Thyroid gland (tissue), 4 donors: ENCODE measurements at regions not wholly inside any gene's neighbourhood (a gene's known extent, or its start where the extent isn't known, plus 50 kb on each side); places are given as distances from the start of the nearest gene placed in this dataset.

Experiments
- DNase-seq, 2 donors: peaks; one replicate each; pipeline ENCODE4 v3.0.0-alpha.2; 2019
- H3K27ac ChIP-seq, 3 donors: fragments of 200-600 bp; sonication (generic); 1 replicate in 2 of 3; 2 replicates in 1 of 3; pipeline ENCODE4 v1.5.1; 2016 to 2019; ENCODE audit warnings: mild to moderate bottlenecking in 1 of 3, moderate library complexity in 1 of 3
- H3K27me3 ChIP-seq: fragments of 200-600 bp; sonication (generic); one replicate; pipeline ENCODE4 v1.5.1; 2019
- H3K36me3 ChIP-seq, 2 donors: fragments of 200-600 bp; sonication (generic); one replicate each; pipeline ENCODE4 v1.5.1; 2016 to 2019
- H3K4me1 ChIP-seq, 2 donors: fragments of 200-600 bp; sonication (generic); one replicate each; pipeline ENCODE4 v1.5.1; 2017 to 2019
- H3K4me3 ChIP-seq, 3 donors: fragments of 200-600 bp; sonication (generic); replicated peaks in 1 of 3; 1 replicate in 2 of 3; 2 replicates in 1 of 3; pipeline ENCODE4 v1.5.1; 2016; ENCODE audit warnings: mild to moderate bottlenecking in 1 of 3
- H3K9me3 ChIP-seq: fragments of 200-600 bp; sonication (generic); one replicate; pipeline ENCODE4 v1.5.1; 2017
- CTCF ChIP-seq, 6 experiments: fragments of 200-600 bp in 3 of 6; fragments of 450-650 bp in 3 of 6; sonication (generic) in 3 of 6; IDR thresholded peaks; one replicate each; pipeline ENCODE4 v1.5.1; 2016 to 2019; ENCODE audit warnings: antibody characterized with exemption in 6 of 6, mild to moderate bottlenecking in 2 of 6, inconsistent platforms in 1 of 6, moderate library complexity in 1 of 6
- POLR2A ChIP-seq, 2 donors: fragments of 450-650 bp; IDR thresholded peaks; one replicate each; pipeline ENCODE4 v1.6.1; 2017; ENCODE audit warnings: antibody characterized with exemption in 2 of 2, mild to moderate bottlenecking in 2 of 2, moderate library complexity in 1 of 2
- WGBS, 2 donors: methylation state at CpG; one replicate each; pipeline ENCODE4 v1.1.5; 2017; 5-methylcytosine and 5-hydroxymethylcytosine counted together
- intact Hi-C: fragments of 100-400 bp; cut with DNase I; formaldehyde crosslinking; loops from one replicate; pipeline ENCODE4 v1.15.1; 2023

GRCh38 chr6:144678844-144679243, 393.7 kb downstream of the UTRN start:
- no peak for DNase-seq
- no peak overlapping the region for H3K4me3 ChIP-seq
- intact Hi-C loops = no loop called here
- H3K27ac ChIP-seq = peak overlapping the region in 1 of 3 donors; percentile 46
- 74 to 78% methylated on average over 1 of the region's 1 CpG for WGBS, 2 donors
- TF ChIP-seq POLR2A (IDR thresholded peaks at IDR 0.05) (no peak), CTCF (IDR thresholded peaks at IDR 0.05) (no peak)
- no peaks in the 10 kb centered on the region for H3K36me3 ChIP-seq
- peaks cover 5 to 18% of the 10 kb centered on the region in 2 donors for H3K4me1 ChIP-seq
- no peaks in the 10 kb centered on the region for H3K27me3 ChIP-seq
- H3K9me3 ChIP-seq = no peaks in the 10 kb centered on the region

- TF ChIP-seq CTCF (IDR thresholded peaks at IDR 0.05) = no peak
- TF ChIP-seq POLR2A (IDR thresholded peaks at IDR 0.05) = no peak
- H3K36me3 ChIP-seq = no peaks in the 10 kb centered on the region
- no peaks in the 10 kb centered on the region for H3K27me3 ChIP-seq
- no peaks in the 10 kb centered on the region for H3K9me3 ChIP-seq
- H3K4me1 ChIP-seq = peaks cover 5 to 12% of the 10 kb centered on the region in 2 donors
- no peak overlapping the region for H3K4me3 ChIP-seq
- 35 to 45% methylated on average over 3 of the region's 3 CpGs for WGBS, 2 donors
- no peak overlapping the region for H3K27ac ChIP-seq
- intact Hi-C loops = no loop called here
- DNase-seq = peak in 1 of 2 donors; percentile 34
Measured at GRCh38 chr6:144681334-144681733, 396.2 kb downstream of the UTRN start.

GRCh38 chr6:144683216-144684070, 398.3 kb downstream of the UTRN start:
- Histone ChIP-seq H3K36me3 (no peaks in the 10 kb centered on the region), H3K9me3 (no peaks in the 10 kb centered on the region), H3K4me3 (no peak overlapping the region), H3K27me3 (no peaks in the 10 kb centered on the region), H3K4me1 (peaks cover 5 to 12% of the 10 kb centered on the region in 2 donors), H3K27ac (no peak overlapping the region)
- no peak for DNase-seq
- TF ChIP-seq CTCF (IDR thresholded peaks at IDR 0.05) (no peak), POLR2A (IDR thresholded peaks at IDR 0.05) (no peak)
- WGBS, 2 donors = 74 to 86% methylated on average over 6 of the region's 6 CpGs
- intact Hi-C loops = no loop called here

DNA sequence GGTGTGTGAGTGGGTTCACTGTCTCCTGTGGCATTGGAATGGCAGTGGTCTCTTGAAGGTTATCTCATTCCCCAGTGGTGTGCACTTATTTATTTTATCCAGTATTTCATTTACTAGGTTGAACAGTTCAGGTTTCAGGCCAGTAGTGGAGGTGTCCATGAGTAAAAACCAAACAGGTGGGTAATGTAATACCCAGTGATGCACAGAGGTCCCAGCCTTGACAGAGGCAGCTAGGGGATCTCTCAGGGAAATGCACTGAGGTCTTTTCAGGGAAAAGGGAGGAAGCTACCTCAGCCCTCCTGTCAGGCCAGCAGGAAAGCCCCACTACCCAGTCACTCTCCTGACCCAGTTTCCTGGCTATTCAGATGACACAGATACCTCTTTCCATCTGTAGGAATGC, 403.6 kb downstream of the UTRN start:
- Histone ChIP-seq H3K4me3 (no peak overlapping the region), H3K27me3 (no peaks in the 10 kb centered on the region), H3K36me3 (no peaks in the 10 kb centered on the region), H3K4me1 (no peaks in the 10 kb centered on the region), H3K27ac (no peak overlapping the region), H3K9me3 (no peaks in the 10 kb centered on the region)
- intact Hi-C loops = no loop called here
- no peak for TF ChIP-seq CTCF (IDR thresholded peaks at IDR 0.05)
- no peak for DNase-seq

DNA sequence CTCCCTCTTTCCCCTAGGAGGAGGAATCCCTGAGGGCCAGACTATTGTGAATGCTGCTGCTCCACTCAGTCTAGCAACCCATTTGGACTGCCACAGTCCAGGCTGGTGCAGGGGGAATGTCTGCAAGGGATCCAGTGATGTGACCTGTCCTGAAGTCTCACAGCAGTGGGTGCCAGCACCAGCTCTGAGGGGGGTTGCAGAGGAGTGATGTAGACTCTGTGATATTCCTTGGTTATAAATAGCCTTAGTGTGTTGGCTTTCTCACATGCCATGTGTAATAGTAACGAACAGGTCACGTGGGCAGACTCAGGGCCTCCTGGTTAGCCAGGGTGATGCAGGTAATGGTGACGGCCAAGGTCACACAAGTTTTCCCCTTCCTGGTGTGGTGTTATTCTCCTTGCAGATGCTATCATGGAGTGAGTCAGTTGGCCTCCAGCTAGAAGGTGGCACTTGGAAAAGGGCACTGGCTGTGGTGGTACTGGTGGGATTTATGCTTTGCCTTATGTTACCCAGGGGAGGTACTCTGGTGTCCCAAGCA, 404.4 kb downstream of the UTRN start:
- TF ChIP-seq CTCF (IDR thresholded peaks at IDR 0.05) (no peak), POLR2A (IDR thresholded peaks at IDR 0.05) (no peak)
- no peaks in the 10 kb centered on the region for H3K36me3 ChIP-seq
- WGBS, 2 donors = 92 to 97% methylated on average over 3 of the region's 3 CpGs

More for the DNA sequence above, 404.4 kb downstream of the UTRN start:
- H3K4me1 ChIP-seq = no peaks in the 10 kb centered on the region
- no peaks in the 10 kb centered on the region for H3K27me3 ChIP-seq
- H3K4me3 ChIP-seq = no peak overlapping the region
- intact Hi-C loops = no loop called here
- DNase-seq = no peak
- no peak overlapping the region for H3K27ac ChIP-seq
- no peaks in the 10 kb centered on the region for H3K9me3 ChIP-seq
